NCI-H128 (cell line): ENCODE measurements at regions not wholly inside any gene's neighbourhood (a gene's known extent, or its start where the extent isn't known, plus 50 kb on each side); places are given as distances from the start of the nearest gene placed in this dataset.
"Not testable (repeated sequence)": the region's sequence is repeated elsewhere in the genome, so short reads cannot be mapped to it uniquely, and the experiment has no call there.

Experiments used
- DNase-seq: peaks from one replicate; lab custom pipeline; 2025; ENCODE audit not compliant: unreplicated experiment; lab: John Stamatoyannopoulos, UW

GRCh38 chr14:56351861-56352260, 227.7 kb upstream of the TMEM260 start:
- DNase-seq: no peak

- DNase-seq: no peak
Observed at GRCh38 chr14:56352999-56353398, 226.6 kb upstream of the TMEM260 start.

- no peak for DNase-seq
Observed at GRCh38 chr14:56357428-56357827, 222.2 kb upstream of the TMEM260 start.

GRCh38 chr14:56358275-56358674, 221.3 kb upstream of the TMEM260 start:
- no peak for DNase-seq

GRCh38 chr14:56358851-56359614, 220.6 kb upstream of the TMEM260 start:
- no peak for DNase-seq

- DNase-seq: not testable (repeated sequence)
Observed at GRCh38 chr14:56365663-56366062, 213.9 kb upstream of the TMEM260 start.

- no peak for DNase-seq
Observed at GRCh38 chr14:56367416-56367815, 212.2 kb upstream of the TMEM260 start.

- no peak for DNase-seq
Observed at GRCh38 chr14:56371737-56372136, 207.9 kb upstream of the TMEM260 start.

GRCh38 chr14:56374421-56374820, 205.2 kb upstream of the TMEM260 start:
- DNase-seq: no peak

- DNase-seq: no peak
Observed at GRCh38 chr14:56378046-56378445, 201.6 kb upstream of the TMEM260 start.

GRCh38 chr14:56378475-56378877, 201.1 kb upstream of the TMEM260 start:
- DNase-seq: no peak

- DNase-seq: no peak
Observed at GRCh38 chr14:56379956-56380355, 199.6 kb upstream of the TMEM260 start.

GRCh38 chr14:56386024-56386423, 193.6 kb upstream of the TMEM260 start:
- DNase-seq: no peak

- DNase-seq: no peak
Observed at GRCh38 chr14:56390859-56391258, 188.7 kb upstream of the TMEM260 start.

- no peak for DNase-seq
Observed at GRCh38 chr14:56394826-56395530, 184.6 kb upstream of the TMEM260 start.

- DNase-seq: no peak
Observed at GRCh38 chr14:56400109-56400825, 179.3 kb upstream of the TMEM260 start.

GRCh38 chr14:56412468-56413434, 166.8 kb upstream of the TMEM260 start:
- no peak for DNase-seq

- DNase-seq: no peak
Observed at GRCh38 chr14:56413721-56414120, 165.9 kb upstream of the TMEM260 start.

- DNase-seq: no peak
Observed at GRCh38 chr14:56414236-56414635, 165.4 kb upstream of the TMEM260 start.

- no peak for DNase-seq
Observed at GRCh38 chr14:56416213-56416612, 163.4 kb upstream of the TMEM260 start.

- no peak for DNase-seq
Observed at GRCh38 chr14:56417173-56417572, 162.4 kb upstream of the TMEM260 start.
